IPS-NIHi11 (cell line): ENCODE measurements at regions not wholly inside any gene's neighbourhood (a gene's known extent, or its start where the extent isn't known, plus 50 kb on each side); places are given as distances from the start of the nearest gene placed in this dataset.
A peak's percentile ranks its signal among the peaks of the same experiment; 100 is the strongest.

ENCODE experiments used
- DNase-seq: peaks from one replicate; pipeline ENCODE4 v3.0.0; 2012; ENCODE audit warnings: mixed read lengths, low spot score

- DNase-seq, result no peak
Observed at GRCh38 chr15:81484086-81484955, 110.3 kb upstream of the TMC3 start.

- no peak for DNase-seq
Observed at GRCh38 chr15:81483496-81483895, 109.5 kb upstream of the TMC3 start.

- DNase-seq, result no peak
Observed at GRCh38 chr15:81481346-81481745, 107.3 kb upstream of the TMC3 start.

- peak; percentile 42 for DNase-seq
Observed at GRCh38 chr15:81480645-81481053, 106.6 kb upstream of the TMC3 start.

GRCh38 chr15:81478354-81478753 is 104.3 kb upstream of the TMC3 start:
- no peak for DNase-seq

GRCh38 chr15:81475926-81476325 is 101.9 kb upstream of the TMC3 start:
- no peak for DNase-seq

GRCh38 chr15:81475471-81475870 is 101.5 kb upstream of the TMC3 start:
- no peak for DNase-seq

- DNase-seq, result no peak
Observed at GRCh38 chr15:81473946-81474345, 99.9 kb upstream of the TMC3 start.

GRCh38 chr15:81473177-81473576 is 99.2 kb upstream of the TMC3 start:
- DNase-seq, result no peak

- DNase-seq, result no peak
Observed at GRCh38 chr15:81471151-81471550, 97.1 kb upstream of the TMC3 start.

GRCh38 chr15:81469154-81469553 is 95.1 kb upstream of the TMC3 start:
- DNase-seq, result no peak

GRCh38 chr15:81466741-81467140 is 92.7 kb upstream of the TMC3 start:
- DNase-seq, result no peak

GRCh38 chr15:81454024-81454423 is 80.0 kb upstream of the TMC3 start:
- no peak for DNase-seq

GRCh38 chr15:81450721-81451120 is 76.7 kb upstream of the TMC3 start:
- DNase-seq, result no peak

GRCh38 chr15:81449836-81450474 is 75.9 kb upstream of the TMC3 start:
- no peak for DNase-seq

GRCh38 chr15:81443040-81443820 is 69.2 kb upstream of the TMC3 start:
- DNase-seq, result no peak

- DNase-seq, result no peak
Observed at GRCh38 chr15:81442454-81442853, 68.4 kb upstream of the TMC3 start.

GRCh38 chr15:81434851-81435250 is 60.8 kb upstream of the TMC3 start:
- no peak for DNase-seq

GRCh38 chr15:81433462-81433861 is 59.4 kb upstream of the TMC3 start:
- no peak for DNase-seq

- no peak for DNase-seq
Observed at GRCh38 chr15:81432179-81432578, 58.2 kb upstream of the TMC3 start.

GRCh38 chr15:81427176-81427575 is 53.2 kb upstream of the TMC3 start:
- DNase-seq, result no peak

GRCh38 chr15:81425905-81426304 is 51.9 kb upstream of the TMC3 start:
- no peak for DNase-seq
